OCI-LY7 (cell line): ENCODE measurements at regions not wholly inside any gene's neighbourhood (a gene's known extent, or its start where the extent isn't known, plus 50 kb on each side); places are given as distances from the start of the nearest gene placed in this dataset.

Experiments
- EZH2phosphoT487 ChIP-seq: fragments of 200-600 bp; sonication (generic); IDR thresholded peaks from 2 replicates; pipeline ENCODE4 v1.6.1; 2018; ENCODE audit warnings: low read depth, borderline replicate concordance, mild to moderate bottlenecking, mixed run types, antibody characterized with exemption, low read length, moderate library complexity, mixed read lengths
- TF ChIP-seq, protein P1 (sequence below): fragments of 200-600 bp; sonication (generic); conservative IDR thresholded peaks from 2 replicates; pipeline ENCODE4 v1.5.1; 2014; ENCODE audit warnings: mild to moderate bottlenecking, antibody characterized with exemption, low read length, moderate library complexity, mixed read lengths

DNA sequence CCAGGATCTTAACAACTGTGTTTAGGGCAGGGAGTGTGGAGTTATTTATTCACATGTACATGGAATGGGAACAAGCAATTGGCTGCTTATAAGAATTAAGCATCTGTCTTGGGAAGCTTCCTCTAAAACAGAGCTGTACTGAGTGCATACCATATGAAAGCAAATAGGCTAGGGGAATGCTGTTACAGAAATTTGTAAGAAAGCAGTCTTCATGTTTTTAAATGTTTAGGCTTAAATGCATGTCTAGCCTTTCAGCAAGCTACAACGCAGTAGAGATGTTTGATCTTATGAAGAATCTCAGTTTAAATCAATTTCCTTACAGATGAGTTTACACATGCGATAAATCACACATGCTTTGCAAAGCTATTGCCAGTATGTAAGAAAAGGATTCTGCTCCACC is 123.1 kb upstream of the MID1 start:
- TF ChIP-seq, protein P1, sequence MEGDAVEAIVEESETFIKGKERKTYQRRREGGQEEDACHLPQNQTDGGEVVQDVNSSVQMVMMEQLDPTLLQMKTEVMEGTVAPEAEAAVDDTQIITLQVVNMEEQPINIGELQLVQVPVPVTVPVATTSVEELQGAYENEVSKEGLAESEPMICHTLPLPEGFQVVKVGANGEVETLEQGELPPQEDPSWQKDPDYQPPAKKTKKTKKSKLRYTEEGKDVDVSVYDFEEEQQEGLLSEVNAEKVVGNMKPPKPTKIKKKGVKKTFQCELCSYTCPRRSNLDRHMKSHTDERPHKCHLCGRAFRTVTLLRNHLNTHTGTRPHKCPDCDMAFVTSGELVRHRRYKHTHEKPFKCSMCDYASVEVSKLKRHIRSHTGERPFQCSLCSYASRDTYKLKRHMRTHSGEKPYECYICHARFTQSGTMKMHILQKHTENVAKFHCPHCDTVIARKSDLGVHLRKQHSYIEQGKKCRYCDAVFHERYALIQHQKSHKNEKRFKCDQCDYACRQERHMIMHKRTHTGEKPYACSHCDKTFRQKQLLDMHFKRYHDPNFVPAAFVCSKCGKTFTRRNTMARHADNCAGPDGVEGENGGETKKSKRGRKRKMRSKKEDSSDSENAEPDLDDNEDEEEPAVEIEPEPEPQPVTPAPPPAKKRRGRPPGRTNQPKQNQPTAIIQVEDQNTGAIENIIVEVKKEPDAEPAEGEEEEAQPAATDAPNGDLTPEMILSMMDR = no peak
- TF ChIP-seq EZH2phosphoT487 = no peak
